Stimulated activated CD4-positive, alpha-beta T cell treated with anti-CD3 and anti-CD28 coated beads, Interleukin-12 subunit alpha, Interleukin-12 subunit beta, amount 100 ng/mL, for 48 hours (primary cell): ENCODE measurements at regions not wholly inside any gene's neighbourhood (a gene's known extent, or its start where the extent isn't known, plus 50 kb on each side); places are given as distances from the start of the nearest gene placed in this dataset.
"Not testable (repeated sequence)": the region's sequence is repeated elsewhere in the genome, so short reads cannot be mapped to it uniquely, and the experiment has no call there.

Experiments
- DNase-seq, 3 donors: peaks; one replicate each; pipeline ENCODE4 v3.0.0-alpha.2; 2020; ENCODE audit warnings: low read depth in 2 of 3, low spot score in 1 of 3

- not testable (repeated sequence) for DNase-seq
Observed at GRCh38 chr14:101307162-101307561, 254.1 kb upstream of the DIO3 start.

GRCh38 chr14:101311186-101311585, 250.1 kb upstream of the DIO3 start:
- DNase-seq, result not testable (repeated sequence)

GRCh38 chr14:101313268-101313667, 248.0 kb upstream of the DIO3 start:
- DNase-seq, result no peak

GRCh38 chr14:101315802-101316296, 245.4 kb upstream of the DIO3 start:
- DNase-seq, result no peak

GRCh38 chr14:101318271-101318670, 243.0 kb upstream of the DIO3 start:
- DNase-seq, result no peak

- no peak for DNase-seq
Observed at GRCh38 chr14:101320396-101320795, 240.9 kb upstream of the DIO3 start.

GRCh38 chr14:101322223-101322622, 239.1 kb upstream of the DIO3 start:
- no peak for DNase-seq

GRCh38 chr14:101323111-101323510, 238.2 kb upstream of the DIO3 start:
- DNase-seq, result no peak

GRCh38 chr14:101323614-101324235, 237.6 kb upstream of the DIO3 start:
- not testable (repeated sequence) for DNase-seq

- no peak for DNase-seq
Observed at GRCh38 chr14:101325319-101325718, 236.0 kb upstream of the DIO3 start.

GRCh38 chr14:101328412-101329028, 232.8 kb upstream of the DIO3 start:
- DNase-seq, result no peak

GRCh38 chr14:101330416-101331140, 230.7 kb upstream of the DIO3 start:
- DNase-seq, result no peak

GRCh38 chr14:101331141-101331525, 230.2 kb upstream of the DIO3 start:
- no peak for DNase-seq

- DNase-seq, result no peak
Observed at GRCh38 chr14:101331661-101332169, 229.6 kb upstream of the DIO3 start.

GRCh38 chr14:101332281-101332680, 229.0 kb upstream of the DIO3 start:
- DNase-seq, result no peak

GRCh38 chr14:101333335-101334280, 227.7 kb upstream of the DIO3 start:
- DNase-seq, result no peak

- no peak for DNase-seq
Observed at GRCh38 chr14:101334656-101335055, 226.6 kb upstream of the DIO3 start.

- no peak for DNase-seq
Observed at GRCh38 chr14:101335061-101335661, 226.1 kb upstream of the DIO3 start.

GRCh38 chr14:101336183-101336582, 225.1 kb upstream of the DIO3 start:
- DNase-seq, result no peak

- DNase-seq, result no peak
Observed at GRCh38 chr14:101337053-101337452, 224.2 kb upstream of the DIO3 start.

GRCh38 chr14:101340556-101340955, 220.7 kb upstream of the DIO3 start:
- DNase-seq, result no peak
